T-cell (primary cell): ENCODE measurements at regions not wholly inside any gene's neighbourhood (a gene's known extent, or its start where the extent isn't known, plus 50 kb on each side); places are given as distances from the start of the nearest gene placed in this dataset.

Experiments
- ATAC-seq, 4 experiments: fragments of 200-7000 bp in 3 of 4; fragments of 150-1000 bp in 1 of 4; cut with Tn5 transposase; replicated peaks in 1 of 4; 1 replicate in 3 of 4; 2 replicates in 1 of 4; pipeline ENCODE4 v1.10.0; 2021; ENCODE audit warnings: moderate library complexity in 3 of 4, mild to moderate bottlenecking in 2 of 4, moderate number of reproducible peaks in 1 of 4
- CTCF ChIA-PET, 2 donors: fragments of 300-600 bp; sonication (Branson Sonifier 250); formaldehyde crosslinking; loops; one replicate each; lab custom pipeline; 2022; ENCODE audit warnings: antibody characterized with exemption in 2 of 2; lab: Charles Lee
- POLR2A ChIA-PET, 2 donors: fragments of 300-600 bp; sonication (Branson Sonifier 250); formaldehyde crosslinking; loops; one replicate each; lab custom pipeline; 2022; ENCODE audit warnings: antibody characterized with exemption in 2 of 2; lab: Charles Lee
- DNase-seq, 35 experiments: peaks; one replicate each; pipeline versions ENCODE4 v3.0.0 to v3.0.0-alpha.2; 2013 to 2023
- H3K27ac ChIP-seq: one replicate; pipeline ENCODE4 v1.5.1; 2013; ENCODE audit warnings: low read length
- H3K27me3 ChIP-seq, 2 experiments: replicated peaks in 1 of 2; 1 replicate in 1 of 2; 2 replicates in 1 of 2; pipeline versions ENCODE4 v1.6.1 to v1.7.0; 2013; ENCODE audit warnings: low read length in 1 of 2, mixed read lengths in 1 of 2; ENCODE audit not compliant: control insufficient read depth in 2 of 2, insufficient read depth in 2 of 2; ENCODE audit errors: extremely low read depth in 1 of 2
- H3K36me3 ChIP-seq, 2 donors: 1 replicate in 1 of 2; 2 replicates in 1 of 2; pipeline versions ENCODE4 v1.6.1 to v1.7.0; 2013; ENCODE audit warnings: low read length in 1 of 2; ENCODE audit not compliant: control insufficient read depth in 2 of 2, insufficient read depth in 1 of 2; ENCODE audit errors: extremely low read depth in 1 of 2
- H3K4me1 ChIP-seq, 2 experiments: 1 replicate in 1 of 2; 2 replicates in 1 of 2; pipeline versions ENCODE4 v1.6.1 to v1.7.0; 2013; ENCODE audit warnings: low read length in 2 of 2, mixed read lengths in 1 of 2; ENCODE audit not compliant: insufficient read depth in 2 of 2, control insufficient read depth in 1 of 2; ENCODE audit errors: extremely low read depth in 1 of 2
- H3K4me3 ChIP-seq, 2 donors: 1 replicate in 1 of 2; 2 replicates in 1 of 2; pipeline versions ENCODE4 v1.5.1 to v1.7.0; 2013; ENCODE audit warnings: mild to moderate bottlenecking in 2 of 2, low read length in 1 of 2, moderate library complexity in 1 of 2; ENCODE audit not compliant: control insufficient read depth in 1 of 2; ENCODE audit errors: extremely low read depth in 1 of 2
- H3K9me3 ChIP-seq: 2 replicates; pipeline ENCODE4 v1.7.0; 2013
- H3K27ac Mint-ChIP-seq, 2 donors: one replicate each; pipeline ENCODE4 v1.8.0; 2020 to 2021; ENCODE audit warnings: mild to moderate bottlenecking in 2 of 2, mixed read lengths in 2 of 2
- H3K27me3 Mint-ChIP-seq, 2 donors: one replicate each; pipeline ENCODE4 v1.8.0; 2021 to 2022; ENCODE audit warnings: mixed read lengths in 2 of 2
- H3K36me3 Mint-ChIP-seq: one replicate; pipeline ENCODE4 v1.8.0; 2021; ENCODE audit warnings: mixed read lengths
- H3K4me1 Mint-ChIP-seq, 3 donors: one replicate each; pipeline ENCODE4 v1.8.0; 2020 to 2022; ENCODE audit warnings: mixed read lengths in 3 of 3, mild to moderate bottlenecking in 1 of 3
- H3K4me3 Mint-ChIP-seq, 3 donors: one replicate each; pipeline ENCODE4 v1.8.0; 2020 to 2022; ENCODE audit warnings: mild to moderate bottlenecking in 3 of 3, mixed read lengths in 3 of 3, moderate library complexity in 3 of 3
- H3K9me3 Mint-ChIP-seq, 3 donors: one replicate each; pipeline ENCODE4 v1.8.0; 2020 to 2022; ENCODE audit warnings: mixed read lengths in 3 of 3
- WGBS: methylation state at CpG from one replicate; pipeline ENCODE4 v1.1.5; 2013; ENCODE audit warnings: missing lambda C conversion rate; ENCODE audit not compliant: insufficient coverage; 5-methylcytosine and 5-hydroxymethylcytosine counted together

DNA sequence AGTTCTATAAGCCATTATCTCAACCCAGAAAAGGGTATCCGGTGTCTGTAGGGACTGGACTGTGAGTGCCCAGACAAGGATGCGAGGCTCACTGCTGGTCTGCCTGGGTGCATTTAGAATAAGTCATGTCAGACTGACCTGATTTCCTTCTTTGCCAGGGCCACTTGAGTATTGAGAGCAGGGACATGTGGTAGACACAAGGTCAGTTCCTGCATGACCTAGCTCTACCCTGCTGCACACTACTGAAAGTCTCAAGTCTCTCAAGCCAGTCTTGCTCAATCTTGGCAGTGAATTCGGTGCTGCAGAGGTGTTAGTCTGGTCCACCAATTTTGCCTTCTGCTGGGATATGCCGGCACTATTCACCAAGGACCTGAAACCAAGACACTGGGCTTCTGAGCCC lies 180.1 kb downstream of the C1orf94 start:
- CTCF ChIA-PET = no interaction called here
- no peaks in the 10 kb centered on the region for H3K9me3 ChIP-seq
- ATAC-seq = no peak

DNA sequence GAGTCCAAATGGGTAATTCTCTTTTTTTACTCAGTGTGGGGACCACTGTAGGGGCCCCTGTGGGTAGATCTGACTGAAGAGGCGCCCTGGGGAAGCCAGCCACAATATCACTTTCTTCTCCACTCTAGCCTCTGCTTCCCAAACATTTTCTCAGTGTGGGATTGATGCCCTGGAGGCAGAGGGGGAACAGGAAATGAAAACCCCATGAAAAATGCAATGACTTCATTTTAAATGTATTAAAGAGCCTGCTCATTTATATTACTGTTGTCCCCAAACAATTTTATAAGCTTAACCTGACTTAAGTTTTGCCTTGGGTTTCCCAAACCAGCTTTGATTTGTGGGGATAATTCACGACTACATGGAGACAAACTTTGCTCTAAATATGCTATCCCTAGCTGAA lies 181.9 kb downstream of the C1orf94 start:
- peaks cover 0 to 6% (median 0%) of the 10 kb centered on the region in 3 donors for H3K9me3 Mint-ChIP-seq
- ChIA-PET CTCF (no interaction called here), POLR2A (no interaction called here)
- Histone ChIP-seq H3K4me3 (no peak overlapping the region), H3K4me1 (no peaks in the 10 kb centered on the region), H3K9me3 (no peaks in the 10 kb centered on the region), H3K27ac (no peak overlapping the region), H3K36me3 (no peaks in the 10 kb centered on the region), H3K27me3 (peaks cover 0 to 20% of the 10 kb centered on the region in 2 experiments)
- ATAC-seq (no peak), DNase-seq (no peak)
- H3K4me3 Mint-ChIP-seq = no peak overlapping the region
- H3K4me1 Mint-ChIP-seq = no peaks in the 10 kb centered on the region
- no peaks in the 10 kb centered on the region for H3K36me3 Mint-ChIP-seq
- WGBS = no CpG with 5 or more reads among the region's 2 CpGs
- no peak overlapping the region for H3K27ac Mint-ChIP-seq
- H3K27me3 Mint-ChIP-seq = peaks cover 27 to 61% of the 10 kb centered on the region in 2 donors

More for the DNA sequence above, 180.1 kb downstream of the C1orf94 start:
- no peak overlapping the region for H3K27ac ChIP-seq
- H3K27me3 ChIP-seq = peaks cover 0 to 15% of the 10 kb centered on the region in 2 experiments
- H3K4me3 Mint-ChIP-seq = no peak overlapping the region
- peaks cover 27 to 58% of the 10 kb centered on the region in 2 donors for H3K27me3 Mint-ChIP-seq
- no peaks in the 10 kb centered on the region for H3K36me3 ChIP-seq
- H3K4me3 ChIP-seq = no peak overlapping the region
- peaks cover 0 to under 1% (median 0%) of the 10 kb centered on the region in 3 donors for H3K9me3 Mint-ChIP-seq
- H3K4me1 ChIP-seq = no peaks in the 10 kb centered on the region
- no peak overlapping the region for H3K27ac Mint-ChIP-seq
- WGBS = 100% methylated on average over 2 of the region's 4 CpGs
- no peaks in the 10 kb centered on the region for H3K4me1 Mint-ChIP-seq
- DNase-seq = no peak
- no peaks in the 10 kb centered on the region for H3K36me3 Mint-ChIP-seq
- POLR2A ChIA-PET = no interaction called here

DNA sequence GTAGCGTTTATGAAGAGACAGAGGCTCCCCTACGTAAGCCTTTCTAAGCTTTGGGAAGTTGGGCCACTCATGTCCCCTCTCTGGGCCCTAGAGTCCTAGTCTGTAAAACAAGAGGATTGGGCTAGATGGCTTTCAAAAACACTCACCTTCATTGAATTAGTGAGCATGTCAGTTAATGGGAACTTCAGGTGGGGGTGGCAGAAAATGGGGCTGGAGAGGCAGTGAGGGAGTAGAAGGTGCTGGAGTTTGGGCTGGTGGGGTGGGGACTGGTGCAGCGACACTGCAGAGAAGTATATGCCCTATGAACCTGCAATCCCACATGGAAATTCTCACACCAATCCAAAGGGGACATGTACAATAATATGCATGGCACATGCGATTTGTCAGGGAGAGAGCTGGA lies 182.7 kb downstream of the C1orf94 start:
- Histone ChIP-seq H3K27me3 (peaks cover 0 to 20% of the 10 kb centered on the region in 2 experiments), H3K36me3 (no peaks in the 10 kb centered on the region), H3K27ac (no peak overlapping the region), H3K9me3 (no peaks in the 10 kb centered on the region), H3K4me3 (no peak overlapping the region), H3K4me1 (no peaks in the 10 kb centered on the region)
- 100% methylated on average over 2 of the region's 4 CpGs for WGBS
- POLR2A ChIA-PET = no interaction called here
- no peak for DNase-seq
- no peak for ATAC-seq
- Mint-ChIP-seq H3K9me3 (peaks cover 0 to 6% (median 0%) of the 10 kb centered on the region in 3 donors), H3K27ac (no peak overlapping the region), H3K36me3 (no peaks in the 10 kb centered on the region), H3K4me3 (no peak overlapping the region), H3K4me1 (no peaks in the 10 kb centered on the region), H3K27me3 (peaks cover 27 to 62% of the 10 kb centered on the region in 2 donors)
- CTCF ChIA-PET = no interaction called here

DNA sequence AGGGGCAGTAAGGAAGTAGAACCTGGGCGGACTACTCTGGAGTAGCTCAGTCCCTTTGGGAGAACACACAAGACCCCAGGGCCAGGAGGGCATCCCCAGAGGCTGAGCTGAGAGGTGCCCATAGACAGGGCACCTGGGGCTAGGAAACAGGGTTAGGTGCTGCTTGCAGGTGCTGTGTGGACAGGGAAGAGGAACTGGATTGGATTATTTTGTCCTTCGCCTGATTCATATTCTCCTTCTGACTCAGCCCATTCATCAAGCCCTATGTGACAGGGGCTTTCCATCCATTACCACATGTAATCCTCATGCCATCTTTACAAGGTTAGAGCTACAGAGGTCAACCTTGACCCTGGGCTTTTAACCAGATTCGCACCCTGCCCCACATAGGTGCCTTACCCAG lies 183.9 kb downstream of the C1orf94 start:
- Histone ChIP-seq H3K27ac (no peak overlapping the region), H3K36me3 (no peaks in the 10 kb centered on the region)

DNA sequence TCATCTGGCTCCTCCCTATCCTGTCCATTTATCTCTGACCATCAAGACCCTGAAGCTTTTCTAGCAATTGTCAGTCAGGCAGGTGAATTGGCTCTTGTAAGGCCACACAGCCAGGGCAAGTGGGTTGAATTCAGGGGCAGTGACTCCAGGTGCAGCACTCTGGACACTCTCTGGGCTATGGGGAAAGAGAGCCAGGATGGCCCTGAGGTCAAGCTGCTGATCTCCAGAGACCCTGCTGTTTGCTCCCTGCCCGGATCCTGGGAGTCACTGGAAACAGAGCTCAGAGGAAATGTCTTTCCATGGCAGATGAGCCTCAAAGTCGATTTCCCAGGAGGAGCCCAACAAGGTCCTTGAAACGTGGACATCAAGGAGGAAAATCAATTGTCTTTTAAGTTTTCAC lies 184.4 kb downstream of the C1orf94 start:
- Mint-ChIP-seq H3K4me1 (no peaks in the 10 kb centered on the region), H3K27ac (no peak overlapping the region), H3K27me3 (peaks cover 20 to 53% of the 10 kb centered on the region in 2 donors), H3K9me3 (peaks cover 0 to 6% (median 0%) of the 10 kb centered on the region in 3 donors), H3K36me3 (no peaks in the 10 kb centered on the region), H3K4me3 (no peak overlapping the region)
- H3K36me3 ChIP-seq = no peaks in the 10 kb centered on the region
- no peak for ATAC-seq
- CTCF ChIA-PET = no interaction called here
- H3K27ac ChIP-seq = no peak overlapping the region
- POLR2A ChIA-PET = no interaction called here
- H3K27me3 ChIP-seq = peaks cover 0 to 15% of the 10 kb centered on the region in 2 experiments
- H3K4me3 ChIP-seq = no peak overlapping the region
- 35% methylated on average over 2 of the region's 3 CpGs for WGBS
- no peaks in the 10 kb centered on the region for H3K4me1 ChIP-seq
- no peak for DNase-seq
- no peaks in the 10 kb centered on the region for H3K9me3 ChIP-seq

More for the DNA sequence above, 183.9 kb downstream of the C1orf94 start:
- Mint-ChIP-seq H3K4me1 (no peaks in the 10 kb centered on the region), H3K36me3 (no peaks in the 10 kb centered on the region), H3K4me3 (no peak overlapping the region), H3K27ac (no peak overlapping the region), H3K27me3 (peaks cover 24 to 54% of the 10 kb centered on the region in 2 donors), H3K9me3 (peaks cover 0 to 6% (median 0%) of the 10 kb centered on the region in 3 donors)
- CTCF ChIA-PET = no interaction called here
- H3K4me1 ChIP-seq = no peaks in the 10 kb centered on the region
- ATAC-seq (no peak), DNase-seq (no peak)
- no peaks in the 10 kb centered on the region for H3K9me3 ChIP-seq
- H3K4me3 ChIP-seq = no peak overlapping the region
- H3K27me3 ChIP-seq = peaks cover 0 to 18% of the 10 kb centered on the region in 2 experiments
- POLR2A ChIA-PET = interaction anchor here in 1 of 2 donors (0.5 kb wide), 1 partner anchor 733 kb away, joined by 3 read pairs; no protein-coding TSS in a partner anchor
- 87% methylated on average over 3 of the region's 3 CpGs for WGBS

DNA sequence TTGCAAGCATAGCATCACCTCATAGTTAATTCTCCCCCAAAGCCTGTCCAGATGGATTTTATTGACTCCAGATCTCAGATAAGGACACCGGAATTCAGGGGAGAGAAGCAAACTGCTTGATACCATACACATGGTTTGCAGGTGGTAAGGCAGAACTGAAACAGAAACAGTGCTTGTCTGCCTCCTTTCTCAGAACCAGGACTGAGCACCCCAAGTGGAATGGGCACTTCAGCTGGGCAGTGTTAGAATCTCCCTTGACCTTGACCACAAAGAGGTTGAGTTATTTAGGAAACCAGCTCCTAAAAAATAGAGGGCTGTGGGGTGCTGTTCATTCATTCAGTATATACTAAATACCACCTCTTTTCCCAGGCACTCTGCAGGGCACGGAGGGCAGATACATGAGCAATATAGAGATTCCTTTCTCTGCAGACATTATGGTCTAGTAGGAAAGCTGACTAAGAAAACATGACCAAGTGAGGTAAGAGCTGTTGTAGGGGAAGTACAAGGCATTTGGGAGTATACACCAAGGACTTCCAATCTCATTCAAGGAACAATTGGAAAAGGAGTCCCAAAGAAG lies 185.2 kb downstream of the C1orf94 start:
- H3K27me3 Mint-ChIP-seq = peaks cover 22 to 50% of the 10 kb centered on the region in 2 donors
- H3K4me1 ChIP-seq = no peaks in the 10 kb centered on the region
- no peak overlapping the region for H3K27ac Mint-ChIP-seq
- H3K4me3 ChIP-seq = no peak overlapping the region
- H3K9me3 ChIP-seq = no peaks in the 10 kb centered on the region
- DNase-seq (no peak), ATAC-seq (no peak)
- no peak overlapping the region for H3K27ac ChIP-seq
- peaks cover 0 to 6% (median 0%) of the 10 kb centered on the region in 3 donors for H3K9me3 Mint-ChIP-seq
- H3K4me3 Mint-ChIP-seq = no peak overlapping the region
- no peaks in the 10 kb centered on the region for H3K36me3 Mint-ChIP-seq
- no peaks in the 10 kb centered on the region for H3K4me1 Mint-ChIP-seq
- CTCF ChIA-PET = no interaction called here
- no peaks in the 10 kb centered on the region for H3K36me3 ChIP-seq
- no CpG with 5 or more reads among the region's 2 CpGs for WGBS
- peaks cover 0 to 14% of the 10 kb centered on the region in 2 experiments for H3K27me3 ChIP-seq
- POLR2A ChIA-PET = no interaction called here
